ENCODE measurements at regions not wholly inside any gene's neighbourhood (a gene's known extent, or its start where the extent isn't known, plus 50 kb on each side); places are given as distances from the start of the nearest gene placed in this dataset.

- no peak for TF ChIP-seq CTCF (IDR thresholded peaks at IDR 0.05; ENCODE audit: poor library complexity)
- TF ChIP-seq EZH2phosphoT487 (IDR thresholded peaks at IDR 0.05; ENCODE audit: low read depth, severe bottlenecking, unreplicated experiment) = no peak
Measured at GRCh38 chr6:130585587-130585986, 219.8 kb downstream of the TMEM200A start.
